GM19035 (cell line): ENCODE measurements at regions not wholly inside any gene's neighbourhood (a gene's known extent, or its start where the extent isn't known, plus 50 kb on each side); places are given as distances from the start of the nearest gene placed in this dataset.
"Not testable (repeated sequence)": the region's sequence is repeated elsewhere in the genome, so short reads cannot be mapped to it uniquely, and the experiment has no call there.

Source experiments
- ATAC-seq: cut with Tn5 transposase; IDR thresholded peaks from one replicate; pipeline ENCODE4 v1.9.1; 2021; ENCODE audit not compliant: unreplicated experiment

DNA sequence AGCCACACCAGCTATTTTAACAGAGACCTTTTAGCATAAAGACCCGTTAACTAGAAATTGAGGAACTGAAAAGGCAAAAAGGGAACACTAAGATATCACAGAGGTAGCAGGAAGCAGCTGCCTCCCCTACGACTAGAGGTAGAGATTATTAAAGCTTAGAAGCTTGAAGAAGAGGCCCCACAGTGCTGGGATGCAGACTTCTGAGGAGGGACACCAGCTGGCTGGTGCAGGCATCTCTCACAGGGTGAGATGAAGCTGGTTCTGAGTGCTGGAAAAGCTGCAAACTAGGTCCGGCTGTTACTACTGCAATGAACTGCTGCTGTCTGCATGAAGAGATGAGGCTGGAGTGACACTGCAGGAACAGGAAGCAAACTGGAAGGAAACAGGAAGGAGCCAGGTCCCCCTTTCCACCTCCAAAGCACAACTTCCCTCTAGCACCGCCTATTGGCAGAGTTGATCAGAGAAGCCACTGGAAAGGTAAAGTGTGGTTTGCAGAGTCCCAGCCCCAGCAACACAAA lies 61.2 kb upstream of the MRPS9 start:
- ATAC-seq = peak; percentile 96

DNA sequence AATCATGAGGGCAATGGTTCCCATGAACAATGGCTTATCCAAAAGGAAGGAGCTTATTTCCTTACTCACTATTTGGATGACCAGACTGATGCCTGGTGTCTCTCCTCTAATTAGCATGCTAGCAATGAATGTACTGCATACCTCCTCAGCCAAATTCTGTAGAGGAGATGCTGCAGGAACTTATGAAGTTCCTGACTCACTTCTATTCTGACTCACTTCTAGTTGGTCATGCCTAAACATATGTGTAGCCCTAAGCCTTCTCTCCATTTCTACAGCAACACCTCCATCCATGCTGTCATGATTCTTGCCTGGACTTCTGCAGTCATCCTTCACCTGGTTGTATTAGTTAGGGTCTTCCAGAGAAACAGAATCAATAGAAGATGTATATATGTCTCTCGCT lies 59.9 kb upstream of the MRPS9 start:
- no peak for ATAC-seq

DNA sequence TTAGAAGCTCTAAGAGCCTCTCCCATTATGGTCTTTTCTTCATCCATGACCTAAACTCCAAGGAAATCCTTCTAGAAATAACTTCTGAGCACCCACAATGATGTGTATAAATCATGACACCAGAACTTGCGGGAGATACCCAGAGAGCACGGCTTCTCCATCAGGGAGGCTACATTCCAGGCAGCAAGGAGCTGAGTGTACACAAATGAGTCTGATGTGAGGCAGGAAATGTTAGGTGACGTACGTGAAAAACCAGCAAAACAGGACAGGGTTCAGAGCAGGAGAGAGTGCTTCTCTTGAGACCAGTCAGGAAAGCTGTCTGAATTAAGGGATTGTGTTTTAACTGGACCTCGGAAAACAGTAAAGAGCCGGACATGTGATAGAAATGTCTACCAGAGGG lies 58.1 kb upstream of the MRPS9 start:
- ATAC-seq = not testable (repeated sequence)

DNA sequence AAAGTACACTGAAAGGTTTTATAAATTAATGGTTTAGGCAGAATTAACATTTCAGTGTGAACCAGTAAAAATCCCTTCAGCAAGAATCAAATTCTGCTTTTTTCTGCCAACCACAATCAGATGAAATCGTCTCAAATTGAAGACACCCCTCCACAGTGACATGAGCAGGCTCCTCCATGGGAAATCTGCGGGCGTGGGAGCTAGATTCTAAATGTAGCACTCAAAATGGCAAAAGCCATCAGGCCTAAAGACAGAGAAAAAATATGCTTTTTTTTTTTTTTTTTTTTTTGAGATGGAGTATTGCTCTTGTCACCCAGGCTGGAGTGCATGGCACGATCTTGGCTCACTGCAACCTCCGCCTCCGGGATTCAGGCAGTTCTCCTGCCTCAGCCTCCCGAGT lies 55.8 kb upstream of the MRPS9 start:
- ATAC-seq = no peak
